GM12878 (cell line): ENCODE measurements at regions not wholly inside any gene's neighbourhood (a gene's known extent, or its start where the extent isn't known, plus 50 kb on each side); places are given as distances from the start of the nearest gene placed in this dataset.

Source experiments
- ATAC-seq: fragments of 200-7000 bp; cut with Tn5 transposase; 3 replicates; pipeline ENCODE4 v1.9.1; 2020; ENCODE audit warnings: mild to moderate bottlenecking, moderate library complexity
- BruUV-seq: library from RNA; stranded (reverse); fragments of 400-500 nt; replicated peaks from 2 replicates; lab custom pipeline; 2021; lab: Mats Ljungman, UMichigan
- CTCF ChIA-PET: fragments of 300-600 bp; sonication (Branson Sonifier 250); formaldehyde crosslinking; extraction: SDS; loops from one replicate; lab custom pipeline; 2021; ENCODE audit warnings: inconsistent platforms; lab: Yijun Ruan, JAX
- POLR2A ChIA-PET: fragments of 350-600 bp; formaldehyde crosslinking; extraction: SDS; loops from one replicate; lab custom pipeline; 2021; ENCODE audit warnings: inconsistent platforms; lab: Charles Lee
- RAD21 ChIA-PET: fragments of 300-600 bp; sonication (Branson Sonifier 250); formaldehyde crosslinking; loops from one replicate; lab custom pipeline; 2023; ENCODE audit warnings: antibody characterized with exemption; ENCODE audit not compliant: unreplicated experiment; lab: Charles Lee
- SMC1A ChIA-PET: fragments of 300-600 bp; sonication (Branson Sonifier 250); formaldehyde crosslinking; loops from one replicate; lab custom pipeline; 2023; ENCODE audit not compliant: unreplicated experiment, uncharacterized antibody; lab: Charles Lee
- DNase-seq: peaks from one replicate; pipeline ENCODE4 v3.0.0-alpha.2; 2011; ENCODE audit warnings: low read depth, low spot score
- FAIRE-seq: peaks from 3 replicates; lab custom pipeline; 2011; peaks lifted over from hg19 to GRCh38; lab: Jason Lieb, UNC
- H2AFZ ChIP-seq: 2 replicates; pipeline ENCODE4 v1.6.0; 2011; ENCODE audit warnings: low read depth, low read length, control low read depth; ENCODE audit not compliant: control insufficient read depth
- H3K27ac ChIP-seq: 2 replicates; pipeline ENCODE4 v1.5.1; 2011; ENCODE audit warnings: control low read depth; ENCODE audit not compliant: control insufficient read depth, insufficient read depth
- H3K27me3 ChIP-seq, 2 experiments: replicated peaks in 1 of 2; 2 replicates each; pipeline versions ENCODE4 v1.6.0 to v1.6.1; 2011; ENCODE audit warnings: low read length in 1 of 2; ENCODE audit not compliant: control insufficient read depth in 2 of 2, insufficient read depth in 2 of 2
- H3K36me3 ChIP-seq, 2 experiments: 2 replicates each; pipeline ENCODE4 v1.5.1; 2011; ENCODE audit warnings: low read length in 1 of 2; ENCODE audit not compliant: control insufficient read depth in 2 of 2, insufficient read depth in 2 of 2
- H3K4me1 ChIP-seq: 2 replicates; pipeline ENCODE4 v1.6.1; 2011; ENCODE audit warnings: mild to moderate bottlenecking, low read length, moderate library complexity, mixed read lengths; ENCODE audit not compliant: control insufficient read depth, insufficient read depth
- H3K4me2 ChIP-seq: 2 replicates; pipeline ENCODE4 v1.6.0; 2011; ENCODE audit warnings: control low read depth; ENCODE audit not compliant: control insufficient read depth, insufficient read depth
- H3K4me3 ChIP-seq: fragments of 200-600 bp; sonication (generic); 2 replicates; pipeline ENCODE4 v1.5.1; 2016
- H3K79me2 ChIP-seq: 2 replicates; pipeline ENCODE4 v1.6.0; 2011; ENCODE audit warnings: low read length; ENCODE audit not compliant: control insufficient read depth, insufficient read depth
- H3K9ac ChIP-seq: 2 replicates; pipeline ENCODE4 v1.8.0; 2011; ENCODE audit warnings: low read length, control low read depth, mixed read lengths; ENCODE audit not compliant: control insufficient read depth, insufficient read depth
- H3K9me3 ChIP-seq: replicated peaks from 3 replicates; pipeline ENCODE4 v1.5.1; 2011; ENCODE audit warnings: mild to moderate bottlenecking, low read length; ENCODE audit not compliant: control insufficient read depth, insufficient read depth
- H4K20me1 ChIP-seq: 2 replicates; pipeline ENCODE4 v1.6.0; 2011; ENCODE audit not compliant: control insufficient read depth, insufficient read depth
- BCLAF1 ChIP-seq: fragments of 450-650 bp; IDR thresholded peaks from 2 replicates; pipeline ENCODE4 v1.6.1; 2017; ENCODE audit warnings: antibody characterized with exemption, mild to moderate bottlenecking, moderate library complexity
- GABPA ChIP-seq: IDR thresholded peaks from 2 replicates; pipeline ENCODE4 v1.6.1; 2014; ENCODE audit warnings: antibody characterized with exemption, low read depth, mild to moderate bottlenecking, inconsistent platforms
- MTA3 ChIP-seq: IDR thresholded peaks from 2 replicates; pipeline ENCODE4 v1.6.1; 2012; ENCODE audit warnings: low read length, inconsistent platforms, borderline replicate concordance
- NFIC ChIP-seq: IDR thresholded peaks from 2 replicates; pipeline ENCODE4 v1.6.1; 2012; ENCODE audit warnings: low read depth, mild to moderate bottlenecking, inconsistent platforms, low read length, moderate library complexity
- RELA ChIP-seq: fragments of 450-650 bp; IDR thresholded peaks from 2 replicates; pipeline ENCODE4 v1.8.0; 2014; ENCODE audit warnings: borderline replicate concordance; ENCODE audit not compliant: partially characterized antibody
- RFX5 ChIP-seq: IDR thresholded peaks from 2 replicates; pipeline ENCODE4 v1.6.1; 2011; ENCODE audit warnings: low read depth, low read length, improper control_type of control experiment
- SREBF2 ChIP-seq: IDR thresholded peaks from 2 replicates; pipeline ENCODE4 v1.6.1; 2012; ENCODE audit warnings: mild to moderate bottlenecking, low read length
- YBX1 ChIP-seq: fragments of 450-650 bp; IDR thresholded peaks from 2 replicates; pipeline ENCODE4 v1.6.1; 2016; ENCODE audit warnings: antibody characterized with exemption
- ZBTB11 ChIP-seq: fragments of 450-650 bp; formaldehyde crosslinking; IDR thresholded peaks from 2 replicates; pipeline ENCODE4 v1.5.0; 2022; ENCODE audit warnings: mild to moderate bottlenecking, missing genetic modification characterization
- WGBS: methylation state at CpG from one replicate; pipeline ENCODE4 v1.1.6; 2016; ENCODE audit warnings: low lambda C conversion rate; ENCODE audit not compliant: insufficient replicate concordance, insufficient coverage; ENCODE audit errors: missing lambda C conversion rate; 5-methylcytosine and 5-hydroxymethylcytosine counted together
- in situ Hi-C: fragments of 300-500 bp; cut with MboI; formaldehyde crosslinking; loops from 9 replicates; pipeline ENCODE4 v1.14.3; 2018; ENCODE audit warnings: mixed read lengths
- intact Hi-C: fragments of 100-400 bp; cut with micrococcal nuclease; formaldehyde crosslinking; loops from one replicate; pipeline ENCODE4 v1.14.2; 2022; ENCODE audit not compliant: unreplicated experiment
- TF ChIP-seq, protein P1 (sequence below): fragments of 450-650 bp; IDR thresholded peaks from 2 replicates; pipeline ENCODE4 v1.6.1; 2017; ENCODE audit warnings: mild to moderate bottlenecking, moderate library complexity
- TF ChIP-seq, protein P2 (sequence below): fragments of 150-350 bp; IDR thresholded peaks from 2 replicates; pipeline ENCODE4 v1.6.1; 2014; ENCODE audit warnings: mild to moderate bottlenecking, low read depth, low read length

GRCh38 chr5:54703133-54703532 lies 185.6 kb downstream of the SNX18 start (continued):
- TF ChIP-seq RFX5, result no peak
- TF ChIP-seq, all 136 proteins: peak for 0

DNA sequence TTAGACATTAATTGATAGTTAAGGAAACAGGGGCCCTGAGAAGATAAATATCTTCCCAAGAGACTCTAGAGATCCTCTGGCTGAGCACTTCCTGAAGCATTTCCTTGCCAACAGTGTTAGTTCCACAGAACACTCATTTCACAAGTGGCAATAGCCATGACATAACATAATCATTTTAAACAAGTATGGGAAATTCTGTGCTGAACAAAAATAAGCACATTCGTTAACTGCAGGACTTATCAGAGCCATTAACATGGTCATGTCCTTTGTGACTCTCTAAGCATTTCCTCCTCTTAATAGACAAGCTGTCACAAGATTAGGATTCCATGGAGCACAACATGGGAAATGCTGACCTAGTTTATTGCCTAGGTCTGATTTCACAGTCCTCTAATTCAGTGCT lies 184.9 kb downstream of the SNX18 start:
- no peaks in the 10 kb centered on the region for H3K36me3 ChIP-seq
- ChIA-PET RAD21 (no interaction called here), SMC1A (no interaction called here), POLR2A (no interaction called here), CTCF (interaction anchor here (0.6 kb wide), 1 partner anchor 1803 kb away, joined by 3 read pairs; no protein-coding TSS in a partner anchor)
- intact Hi-C loops (no loop called here), in situ Hi-C loops (no loop called here)
- H3K4me3 ChIP-seq, result no peak overlapping the region
- H2AFZ ChIP-seq, result no peak overlapping the region
- peaks cover 0 to 3% of the 10 kb centered on the region in 2 experiments; a peak in 2 of 4 replicates for H3K27me3 ChIP-seq
- no peaks in the 10 kb centered on the region for H3K9me3 ChIP-seq
- no peak overlapping the region for H3K9ac ChIP-seq
- H3K4me2 ChIP-seq, result no peak overlapping the region
- no peaks in the 10 kb centered on the region for H3K4me1 ChIP-seq
- WGBS, result 52% methylated on average over 1 of the region's 1 CpG
- no peaks in the 10 kb centered on the region for H4K20me1 ChIP-seq
- H3K27ac ChIP-seq, result no peak overlapping the region
- no peak for FAIRE-seq
- ATAC-seq, result no peak
- no peaks in the 10 kb centered on the region for H3K79me2 ChIP-seq
- no TSS peak for BruUV-seq
- no peak for DNase-seq
- TF ChIP-seq MTA3, result no peak
- TF ChIP-seq, protein P1, sequence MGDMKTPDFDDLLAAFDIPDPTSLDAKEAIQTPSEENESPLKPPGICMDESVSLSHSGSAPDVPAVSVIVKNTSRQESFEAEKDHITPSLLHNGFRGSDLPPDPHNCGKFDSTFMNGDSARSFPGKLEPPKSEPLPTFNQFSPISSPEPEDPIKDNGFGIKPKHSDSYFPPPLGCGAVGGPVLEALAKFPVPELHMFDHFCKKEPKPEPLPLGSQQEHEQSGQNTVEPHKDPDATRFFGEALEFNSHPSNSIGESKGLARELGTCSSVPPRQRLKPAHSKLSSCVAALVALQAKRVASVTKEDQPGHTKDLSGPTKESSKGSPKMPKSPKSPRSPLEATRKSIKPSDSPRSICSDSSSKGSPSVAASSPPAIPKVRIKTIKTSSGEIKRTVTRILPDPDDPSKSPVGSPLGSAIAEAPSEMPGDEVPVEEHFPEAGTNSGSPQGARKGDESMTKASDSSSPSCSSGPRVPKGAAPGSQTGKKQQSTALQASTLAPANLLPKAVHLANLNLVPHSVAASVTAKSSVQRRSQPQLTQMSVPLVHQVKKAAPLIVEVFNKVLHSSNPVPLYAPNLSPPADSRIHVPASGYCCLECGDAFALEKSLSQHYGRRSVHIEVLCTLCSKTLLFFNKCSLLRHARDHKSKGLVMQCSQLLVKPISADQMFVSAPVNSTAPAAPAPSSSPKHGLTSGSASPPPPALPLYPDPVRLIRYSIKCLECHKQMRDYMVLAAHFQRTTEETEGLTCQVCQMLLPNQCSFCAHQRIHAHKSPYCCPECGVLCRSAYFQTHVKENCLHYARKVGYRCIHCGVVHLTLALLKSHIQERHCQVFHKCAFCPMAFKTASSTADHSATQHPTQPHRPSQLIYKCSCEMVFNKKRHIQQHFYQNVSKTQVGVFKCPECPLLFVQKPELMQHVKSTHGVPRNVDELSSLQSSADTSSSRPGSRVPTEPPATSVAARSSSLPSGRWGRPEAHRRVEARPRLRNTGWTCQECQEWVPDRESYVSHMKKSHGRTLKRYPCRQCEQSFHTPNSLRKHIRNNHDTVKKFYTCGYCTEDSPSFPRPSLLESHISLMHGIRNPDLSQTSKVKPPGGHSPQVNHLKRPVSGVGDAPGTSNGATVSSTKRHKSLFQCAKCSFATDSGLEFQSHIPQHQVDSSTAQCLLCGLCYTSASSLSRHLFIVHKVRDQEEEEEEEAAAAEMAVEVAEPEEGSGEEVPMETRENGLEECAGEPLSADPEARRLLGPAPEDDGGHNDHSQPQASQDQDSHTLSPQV, result no peak
- no peak for TF ChIP-seq SREBF2
- TF ChIP-seq, protein P2, sequence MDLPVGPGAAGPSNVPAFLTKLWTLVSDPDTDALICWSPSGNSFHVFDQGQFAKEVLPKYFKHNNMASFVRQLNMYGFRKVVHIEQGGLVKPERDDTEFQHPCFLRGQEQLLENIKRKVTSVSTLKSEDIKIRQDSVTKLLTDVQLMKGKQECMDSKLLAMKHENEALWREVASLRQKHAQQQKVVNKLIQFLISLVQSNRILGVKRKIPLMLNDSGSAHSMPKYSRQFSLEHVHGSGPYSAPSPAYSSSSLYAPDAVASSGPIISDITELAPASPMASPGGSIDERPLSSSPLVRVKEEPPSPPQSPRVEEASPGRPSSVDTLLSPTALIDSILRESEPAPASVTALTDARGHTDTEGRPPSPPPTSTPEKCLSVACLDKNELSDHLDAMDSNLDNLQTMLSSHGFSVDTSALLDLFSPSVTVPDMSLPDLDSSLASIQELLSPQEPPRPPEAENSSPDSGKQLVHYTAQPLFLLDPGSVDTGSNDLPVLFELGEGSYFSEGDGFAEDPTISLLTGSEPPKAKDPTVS, result no peak
- no peak for TF ChIP-seq BCLAF1
- TF ChIP-seq RELA, result no peak
- TF ChIP-seq GABPA, result no peak
- TF ChIP-seq NFIC, result no peak
- no peak for TF ChIP-seq ZBTB11
- TF ChIP-seq YBX1, result no peak
